GM18868 (cell line): ENCODE measurements at regions not wholly inside any gene's neighbourhood (a gene's known extent, or its start where the extent isn't known, plus 50 kb on each side); places are given as distances from the start of the nearest gene placed in this dataset.
"Not testable (repeated sequence)": the region's sequence is repeated elsewhere in the genome, so short reads cannot be mapped to it uniquely, and the experiment has no call there.

Experiments
- ATAC-seq: cut with Tn5 transposase; IDR thresholded peaks from one replicate; pipeline ENCODE4 v1.9.1; 2021; ENCODE audit warnings: mild to moderate bottlenecking, moderate library complexity; ENCODE audit not compliant: unreplicated experiment

- ATAC-seq: no peak
Measured at GRCh38 chrX:53883196-53883595, 161.1 kb downstream of the PHF8 start.

GRCh38 chrX:53882331-53882730 lies 161.9 kb downstream of the PHF8 start:
- ATAC-seq: no peak

GRCh38 chrX:53880786-53881185 lies 163.5 kb downstream of the PHF8 start:
- ATAC-seq: not testable (repeated sequence)

GRCh38 chrX:53859890-53860289 lies 173.4 kb upstream of the HUWE1 start:
- ATAC-seq: no peak

- ATAC-seq: peak; percentile 68
Measured at GRCh38 chrX:53831662-53832635, 145.4 kb upstream of the HUWE1 start.

GRCh38 chrX:53824686-53825085 lies 138.2 kb upstream of the HUWE1 start:
- no peak for ATAC-seq

GRCh38 chrX:53818115-53818514 lies 131.6 kb upstream of the HUWE1 start:
- not testable (repeated sequence) for ATAC-seq

GRCh38 chrX:53817548-53817947 lies 131.0 kb upstream of the HUWE1 start:
- ATAC-seq: no peak

GRCh38 chrX:53813670-53814440 lies 127.3 kb upstream of the HUWE1 start:
- ATAC-seq: no peak

GRCh38 chrX:53798281-53798680 lies 111.8 kb upstream of the HUWE1 start:
- no peak for ATAC-seq

GRCh38 chrX:53795576-53795975 lies 109.1 kb upstream of the HUWE1 start:
- no peak for ATAC-seq

GRCh38 chrX:53794181-53794580 lies 107.7 kb upstream of the HUWE1 start:
- no peak for ATAC-seq

- no peak for ATAC-seq
Measured at GRCh38 chrX:53768865-53769264, 82.3 kb upstream of the HUWE1 start.

- ATAC-seq: no peak
Measured at GRCh38 chrX:53768451-53768850, 81.9 kb upstream of the HUWE1 start.

- no peak for ATAC-seq
Measured at GRCh38 chrX:53767544-53767943, 81.0 kb upstream of the HUWE1 start.

GRCh38 chrX:53757181-53757580 lies 70.7 kb upstream of the HUWE1 start:
- not testable (repeated sequence) for ATAC-seq

- ATAC-seq: no peak
Measured at GRCh38 chrX:53746718-53747117, 60.2 kb upstream of the HUWE1 start.

- ATAC-seq: no peak
Measured at GRCh38 chrX:53743244-53743643, 56.7 kb upstream of the HUWE1 start.

GRCh38 chrX:53738370-53738906 lies 51.9 kb upstream of the HUWE1 start:
- ATAC-seq: no peak
